Neural crest cell (in vitro differentiated cells): ENCODE measurements at regions not wholly inside any gene's neighbourhood (a gene's known extent, or its start where the extent isn't known, plus 50 kb on each side); places are given as distances from the start of the nearest gene placed in this dataset.
A peak's percentile ranks its signal among the peaks of the same experiment; 100 is the strongest.

Experiments
- DNase-seq: peaks from one replicate; pipeline ENCODE4 v3.0.0; 2021; ENCODE audit warnings: low read depth, mixed read lengths, low spot score
- H3K27ac Mint-ChIP-seq: one replicate; pipeline ENCODE4 v1.8.0; 2021; ENCODE audit warnings: mild to moderate bottlenecking, mixed read lengths; ENCODE audit not compliant: unreplicated experiment
- H3K27me3 Mint-ChIP-seq: 2 replicates; pipeline ENCODE4 v1.8.0; 2021; ENCODE audit warnings: low read depth, mild to moderate bottlenecking, mixed read lengths
- H3K36me3 Mint-ChIP-seq: 2 replicates; pipeline ENCODE4 v1.8.0; 2021; ENCODE audit warnings: low read depth, mild to moderate bottlenecking, mixed read lengths
- H3K4me1 Mint-ChIP-seq: 2 replicates; pipeline ENCODE4 v1.8.0; 2021; ENCODE audit warnings: mixed read lengths
- H3K4me3 Mint-ChIP-seq: one replicate; pipeline ENCODE4 v1.8.0; 2021; ENCODE audit warnings: mild to moderate bottlenecking, mixed read lengths
- H3K9me3 Mint-ChIP-seq: 2 replicates; pipeline ENCODE4 v1.8.0; 2021; ENCODE audit warnings: mixed read lengths
- CTCF ChIP-seq: fragments of 200-600 bp; sonication (generic); conservative IDR thresholded peaks from 2 replicates; pipeline ENCODE4 v1.5.0; 2021; ENCODE audit warnings: antibody characterized with exemption, mild to moderate bottlenecking

GRCh38 chr1:47562799-47563198 lies 125.0 kb downstream of the FOXD2 start:
- H3K36me3 Mint-ChIP-seq: no peaks in the 10 kb centered on the region
- H3K4me1 Mint-ChIP-seq: peaks cover 48% of the 10 kb centered on the region
- no peak for TF ChIP-seq CTCF
- H3K9me3 Mint-ChIP-seq: no peaks in the 10 kb centered on the region
- peak overlapping the region; percentile 59 for H3K27ac Mint-ChIP-seq
- peaks cover 14% of the 10 kb centered on the region for H3K27me3 Mint-ChIP-seq
- no peak for DNase-seq
- H3K4me3 Mint-ChIP-seq: no peak overlapping the region

GRCh38 chr1:47563201-47563600 lies 125.4 kb downstream of the FOXD2 start:
- no peak for TF ChIP-seq CTCF
- Mint-ChIP-seq H3K4me3 (no peak overlapping the region), H3K9me3 (no peaks in the 10 kb centered on the region), H3K4me1 (peaks cover 51% of the 10 kb centered on the region), H3K36me3 (no peaks in the 10 kb centered on the region), H3K27me3 (peaks cover 15% of the 10 kb centered on the region), H3K27ac (no peak overlapping the region)
- no peak for DNase-seq

GRCh38 chr1:47564570-47564969 lies 126.7 kb downstream of the FOXD2 start:
- Mint-ChIP-seq H3K9me3 (no peaks in the 10 kb centered on the region), H3K4me1 (peaks cover 64% of the 10 kb centered on the region), H3K27me3 (peaks cover 23% of the 10 kb centered on the region), H3K36me3 (no peaks in the 10 kb centered on the region), H3K27ac (peak overlapping the region; percentile 85), H3K4me3 (no peak overlapping the region)
- TF ChIP-seq CTCF: no peak
- no peak for DNase-seq

GRCh38 chr1:47565092-47565491 lies 127.2 kb downstream of the FOXD2 start:
- Mint-ChIP-seq H3K4me1 (peaks cover 66% of the 10 kb centered on the region), H3K9me3 (no peaks in the 10 kb centered on the region), H3K27me3 (peaks cover 29% of the 10 kb centered on the region), H3K36me3 (no peaks in the 10 kb centered on the region), H3K4me3 (no peak overlapping the region), H3K27ac (peak overlapping the region; percentile 85)
- DNase-seq: no peak
- no peak for TF ChIP-seq CTCF

GRCh38 chr1:47565676-47566075 lies 127.8 kb downstream of the FOXD2 start:
- no peak for DNase-seq
- Mint-ChIP-seq H3K9me3 (no peaks in the 10 kb centered on the region), H3K4me1 (peaks cover 64% of the 10 kb centered on the region), H3K4me3 (no peak overlapping the region), H3K27me3 (peaks cover 33% of the 10 kb centered on the region), H3K36me3 (no peaks in the 10 kb centered on the region), H3K27ac (no peak overlapping the region)
- no peak for TF ChIP-seq CTCF

- no peaks in the 10 kb centered on the region for H3K9me3 Mint-ChIP-seq
- no peaks in the 10 kb centered on the region for H3K36me3 Mint-ChIP-seq
- no peak for DNase-seq
- no peak for TF ChIP-seq CTCF
- H3K4me3 Mint-ChIP-seq: peak overlapping the region; percentile 56
- H3K4me1 Mint-ChIP-seq: peaks cover 68% of the 10 kb centered on the region
- peak overlapping the region; percentile 96 for H3K27ac Mint-ChIP-seq
- peaks cover 45% of the 10 kb centered on the region for H3K27me3 Mint-ChIP-seq
Measured at GRCh38 chr1:47568763-47569162, 130.9 kb downstream of the FOXD2 start.
